Hepatocyte (in vitro differentiated cells): ENCODE measurements at regions not wholly inside any gene's neighbourhood (a gene's known extent, or its start where the extent isn't known, plus 50 kb on each side); places are given as distances from the start of the nearest gene placed in this dataset.

Experiments used
- EZH2 ChIP-seq: fragments of 200-600 bp; sonication (generic); IDR thresholded peaks from 2 replicates; pipeline ENCODE4 v1.6.1; 2016; ENCODE audit warnings: antibody characterized with exemption, mild to moderate bottlenecking, borderline replicate concordance
- TF ChIP-seq, protein P1 (sequence below): fragments of 200-600 bp; sonication (generic); IDR thresholded peaks from 2 replicates; pipeline ENCODE4 v1.5.1; 2016; ENCODE audit warnings: antibody characterized with exemption, mild to moderate bottlenecking; ENCODE audit not compliant: poor library complexity

DNA sequence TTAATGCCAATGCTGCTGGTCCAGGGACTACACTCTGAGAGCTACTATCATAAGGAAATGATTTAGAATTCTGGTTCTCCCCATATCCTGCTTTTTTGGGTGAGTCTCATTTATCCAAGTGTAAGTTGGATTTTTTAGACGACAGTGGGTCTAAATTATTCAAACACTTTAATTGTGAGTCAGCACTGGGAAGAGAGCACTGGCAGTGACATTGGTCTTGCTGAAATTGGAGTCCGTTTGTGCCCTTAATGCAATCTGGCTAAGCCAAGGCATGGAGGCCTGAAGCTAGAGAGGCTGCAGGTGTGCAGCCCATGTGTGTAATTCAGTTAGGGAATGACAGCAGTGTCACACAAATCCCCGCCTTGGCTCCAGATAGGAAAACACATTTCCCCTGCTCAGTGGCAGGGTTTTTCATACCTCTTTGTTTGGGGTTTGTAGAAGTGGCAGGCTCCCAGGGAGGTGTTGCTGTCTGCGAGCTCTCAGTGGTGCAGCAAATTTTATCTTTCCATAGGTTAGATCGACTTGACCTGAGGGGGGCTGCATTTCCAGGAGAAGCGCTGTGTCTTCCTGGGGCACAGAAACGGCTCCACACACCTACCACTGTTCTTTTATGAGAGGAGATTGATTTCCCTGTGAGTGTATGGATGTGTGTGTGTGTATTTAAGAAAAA is 197.7 kb downstream of the CD47 start:
- no peak for TF ChIP-seq EZH2
- TF ChIP-seq, protein P1, sequence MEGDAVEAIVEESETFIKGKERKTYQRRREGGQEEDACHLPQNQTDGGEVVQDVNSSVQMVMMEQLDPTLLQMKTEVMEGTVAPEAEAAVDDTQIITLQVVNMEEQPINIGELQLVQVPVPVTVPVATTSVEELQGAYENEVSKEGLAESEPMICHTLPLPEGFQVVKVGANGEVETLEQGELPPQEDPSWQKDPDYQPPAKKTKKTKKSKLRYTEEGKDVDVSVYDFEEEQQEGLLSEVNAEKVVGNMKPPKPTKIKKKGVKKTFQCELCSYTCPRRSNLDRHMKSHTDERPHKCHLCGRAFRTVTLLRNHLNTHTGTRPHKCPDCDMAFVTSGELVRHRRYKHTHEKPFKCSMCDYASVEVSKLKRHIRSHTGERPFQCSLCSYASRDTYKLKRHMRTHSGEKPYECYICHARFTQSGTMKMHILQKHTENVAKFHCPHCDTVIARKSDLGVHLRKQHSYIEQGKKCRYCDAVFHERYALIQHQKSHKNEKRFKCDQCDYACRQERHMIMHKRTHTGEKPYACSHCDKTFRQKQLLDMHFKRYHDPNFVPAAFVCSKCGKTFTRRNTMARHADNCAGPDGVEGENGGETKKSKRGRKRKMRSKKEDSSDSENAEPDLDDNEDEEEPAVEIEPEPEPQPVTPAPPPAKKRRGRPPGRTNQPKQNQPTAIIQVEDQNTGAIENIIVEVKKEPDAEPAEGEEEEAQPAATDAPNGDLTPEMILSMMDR = no peak
